ENCODE measurements at regions not wholly inside any gene's neighbourhood (a gene's known extent, or its start where the extent isn't known, plus 50 kb on each side); places are given as distances from the start of the nearest gene placed in this dataset.

DNA sequence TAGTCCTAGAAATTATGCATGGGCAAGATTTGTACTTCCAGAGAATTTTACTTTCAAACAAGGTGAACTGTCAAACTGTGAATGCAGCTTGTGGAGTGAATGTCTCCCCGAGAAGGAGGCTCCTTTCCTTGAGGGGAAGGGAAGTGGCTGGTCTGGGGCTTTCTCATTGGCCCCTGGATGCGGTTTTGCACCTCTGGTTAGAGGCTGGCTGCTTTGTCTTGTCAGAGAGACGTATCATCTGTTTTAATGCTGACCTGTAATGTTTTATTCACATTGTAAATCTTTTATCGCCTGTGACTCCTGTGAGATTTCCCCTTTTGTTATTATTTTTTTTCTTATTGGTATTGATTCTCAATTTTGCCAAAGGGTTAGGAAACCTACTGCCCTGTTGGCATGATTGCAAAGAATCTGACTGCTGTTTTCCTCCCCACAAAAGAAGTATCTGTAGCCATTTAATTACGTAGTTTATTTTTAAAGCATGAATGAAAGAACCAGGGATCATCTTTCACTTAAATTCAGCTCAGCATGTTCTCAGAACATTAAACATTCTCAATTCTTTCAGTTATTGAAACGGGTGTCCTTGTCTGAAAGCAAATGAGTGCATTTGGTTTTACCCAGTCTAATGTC is 238.3 kb upstream of the NFE2L3 start:
- no peak for DNase-seq (ENCODE audit: low spot score)

DNA sequence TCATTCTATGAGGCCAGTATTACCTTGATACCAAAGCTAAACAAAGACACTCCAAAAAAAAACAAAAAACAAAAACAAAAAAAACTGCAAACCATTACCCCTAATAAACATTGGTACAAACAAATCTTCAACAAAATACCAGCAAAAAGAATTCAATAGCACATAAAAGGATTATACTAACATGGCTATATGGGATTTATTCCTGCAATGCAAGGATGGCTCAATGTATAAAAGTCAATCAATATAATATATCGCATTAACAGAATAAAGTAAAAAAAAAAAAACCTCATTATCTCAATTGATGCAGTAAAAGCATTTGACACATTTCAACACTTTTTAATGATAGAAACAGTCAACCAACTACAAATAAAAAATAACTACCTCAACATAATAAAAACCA is 233.3 kb upstream of the NFE2L3 start:
- DNase-seq (ENCODE audit: low spot score): no peak

DNA sequence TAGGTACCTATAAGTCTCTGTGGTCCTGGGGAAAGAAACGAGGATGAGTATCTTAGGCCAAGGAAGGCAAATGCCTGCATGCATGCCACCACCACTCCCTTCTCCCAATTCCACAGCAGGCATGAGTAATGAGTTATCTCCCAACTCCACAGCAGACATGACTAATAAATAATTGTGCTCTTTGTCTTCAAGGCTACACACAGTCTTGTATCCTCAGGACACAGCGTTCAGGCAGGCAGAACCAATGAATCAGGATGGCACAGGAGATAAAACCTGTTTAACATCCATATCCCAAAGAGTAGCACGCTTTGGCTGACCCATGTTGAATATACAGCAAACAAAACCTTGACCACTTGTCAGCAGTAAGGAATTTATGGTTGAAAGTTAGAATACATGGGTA is 229.7 kb upstream of the NFE2L3 start:
- DNase-seq (ENCODE audit: low spot score): no peak

DNA sequence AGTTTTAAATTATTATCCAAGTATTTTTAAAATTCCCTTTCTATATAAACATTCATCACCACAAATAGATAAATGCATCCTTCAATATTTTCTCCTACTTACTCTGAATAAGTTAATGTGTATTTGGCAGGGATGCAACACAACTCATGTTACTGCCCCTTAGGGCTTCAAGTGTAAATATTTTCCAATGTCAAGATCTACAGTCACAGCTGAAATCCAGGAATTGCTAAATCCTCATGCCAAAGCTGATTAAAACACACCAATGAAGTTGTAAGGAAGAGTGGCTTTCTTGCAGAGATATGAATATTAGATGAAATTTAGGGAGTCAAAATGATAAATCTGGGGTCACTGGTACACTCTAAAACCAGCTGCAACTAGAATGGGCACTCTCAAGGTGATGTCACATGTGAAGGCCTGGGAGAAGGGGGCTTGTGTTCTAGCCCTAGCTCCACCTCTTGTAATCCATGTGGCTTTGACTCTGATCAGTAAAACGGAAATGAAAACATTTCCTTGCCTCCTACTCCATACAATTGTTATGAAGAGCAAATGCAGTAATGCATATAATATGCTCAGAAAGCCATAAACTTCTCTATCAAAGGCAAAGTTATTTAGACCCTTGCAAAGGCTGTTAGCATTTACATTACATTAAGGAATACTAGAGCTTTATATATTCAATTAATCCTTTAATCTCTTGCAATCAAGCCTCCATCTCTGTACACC is 228.1 kb upstream of the NFE2L3 start:
- DNase-seq (ENCODE audit: low spot score): no peak

DNA sequence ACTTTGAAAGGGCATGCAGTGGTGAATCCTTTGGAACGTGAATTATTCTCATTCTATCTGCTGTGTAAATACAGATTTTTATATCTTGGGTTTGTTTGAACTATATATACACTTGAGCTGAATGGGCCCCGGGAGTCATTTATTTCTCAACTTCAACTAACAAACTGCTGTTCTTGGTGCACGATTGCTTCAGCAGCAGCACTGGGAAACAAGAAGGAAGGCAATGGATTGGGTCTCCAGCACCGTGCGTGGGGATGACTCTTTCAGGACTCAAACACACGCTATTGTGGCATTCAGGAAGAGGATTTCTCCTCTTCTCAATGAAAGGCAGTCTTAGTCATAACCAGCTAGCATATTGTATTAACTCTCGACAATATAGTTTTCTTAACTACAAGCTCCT is 226.0 kb upstream of the NFE2L3 start:
- DNase-seq (ENCODE audit: low spot score): no peak

DNA sequence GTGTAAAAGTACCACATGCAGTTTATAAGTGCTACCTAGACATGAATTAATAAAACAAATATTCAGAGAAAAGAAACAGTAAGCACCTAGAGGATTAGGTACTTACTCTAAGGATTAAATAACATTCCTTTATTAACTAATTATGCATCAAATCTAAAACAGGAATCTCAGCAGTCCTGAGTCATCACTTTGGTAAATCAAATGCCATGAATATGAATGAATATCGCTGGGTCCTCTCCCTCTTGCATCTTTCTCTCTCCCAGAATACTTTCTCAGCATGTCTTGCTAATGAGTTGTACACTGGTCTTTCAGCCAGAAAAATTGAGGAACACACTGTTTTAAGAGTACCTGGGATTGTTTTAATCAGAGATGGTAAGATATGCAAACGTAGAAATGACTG is 225.5 kb upstream of the NFE2L3 start:
- DNase-seq (ENCODE audit: low spot score): no peak

DNA sequence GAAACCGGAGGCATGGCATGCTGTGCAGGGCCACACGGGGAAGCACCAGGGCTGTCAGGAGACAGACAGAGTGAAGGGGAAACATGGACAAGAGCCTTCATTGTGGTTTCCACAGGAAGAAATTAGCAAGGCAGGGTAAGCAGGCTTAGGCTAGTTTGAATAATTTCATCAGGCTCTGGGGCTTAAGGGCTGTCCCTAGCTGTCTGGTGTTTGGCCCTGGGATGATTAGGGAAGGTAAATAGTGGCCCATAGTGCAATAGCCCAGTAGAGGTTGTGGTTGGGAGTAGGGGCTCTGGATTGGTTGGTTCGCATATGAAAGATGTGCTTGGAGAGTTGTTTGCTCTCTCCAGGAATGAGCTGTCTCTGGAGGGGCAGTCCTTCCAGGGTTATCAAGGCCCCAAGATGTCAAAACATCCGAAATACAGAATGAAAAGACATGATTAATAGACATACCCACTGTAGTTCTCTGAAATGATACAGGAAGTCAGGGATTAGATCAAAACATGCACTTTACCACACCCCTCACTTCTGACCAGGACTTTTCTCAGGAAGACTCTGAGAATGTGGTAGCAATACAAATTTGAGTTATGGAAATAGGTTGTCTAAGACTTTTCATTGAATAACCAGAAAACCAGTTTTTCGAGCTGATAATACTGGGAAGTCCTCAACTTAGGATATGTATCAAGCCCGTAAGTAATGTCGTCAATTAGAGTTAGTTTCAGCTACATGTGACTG is 224.9 kb upstream of the NFE2L3 start:
- no peak for DNase-seq (ENCODE audit: low spot score)

DNA sequence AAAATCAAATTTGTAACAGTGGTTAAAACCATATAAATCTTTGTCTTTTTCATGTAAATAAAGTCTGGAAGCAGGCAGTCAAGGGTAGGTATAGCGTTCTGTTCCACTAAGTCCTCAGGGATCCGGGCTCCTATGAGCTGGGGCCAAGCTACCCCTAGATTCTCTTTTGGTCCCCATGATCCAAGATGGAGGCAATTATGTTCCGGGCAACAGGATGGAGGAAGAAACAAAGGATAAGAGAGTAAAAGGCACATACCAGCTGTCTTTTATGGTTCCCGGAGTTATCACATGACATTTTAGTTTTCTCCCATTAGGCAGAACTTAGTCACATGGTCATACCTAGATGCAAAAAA is 224.4 kb upstream of the NFE2L3 start:
- DNase-seq (ENCODE audit: low spot score): no peak

DNA sequence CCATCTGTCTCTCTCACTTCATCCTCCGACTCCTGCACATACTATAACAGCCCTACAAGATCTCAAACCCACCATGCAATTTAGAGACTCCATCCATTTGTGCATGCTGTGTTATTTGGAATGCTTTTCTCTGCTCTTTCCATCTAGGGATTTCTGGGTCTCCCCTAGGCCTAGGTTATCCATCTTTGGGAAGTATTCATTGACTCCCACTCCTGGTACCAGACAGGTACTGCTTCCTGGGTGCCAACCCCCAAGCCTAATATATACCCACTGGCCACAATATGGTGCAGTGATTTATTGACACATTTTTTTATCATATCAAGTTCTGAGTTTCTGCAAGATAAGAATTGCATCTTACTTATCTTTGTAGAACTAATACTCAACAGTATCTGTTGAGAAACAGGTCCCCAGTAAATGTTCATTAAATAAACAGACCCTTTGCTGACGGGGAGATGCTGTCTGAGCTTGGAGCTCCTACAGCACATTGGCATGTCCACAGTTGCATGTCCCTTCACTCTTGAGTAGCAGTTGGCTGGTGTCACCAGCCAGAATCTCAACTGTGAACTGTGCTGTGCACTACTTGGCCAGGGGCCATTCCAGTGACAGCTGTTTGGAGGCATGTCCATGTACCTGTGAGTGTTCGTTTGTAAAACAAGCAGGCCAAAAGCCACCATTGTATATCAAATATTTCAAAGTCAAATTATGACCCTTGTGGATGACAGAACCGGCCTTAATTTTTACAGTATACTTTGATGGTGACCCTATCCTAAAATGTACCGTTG is 223.3 kb upstream of the NFE2L3 start:
- DNase-seq (ENCODE audit: low spot score): no peak

DNA sequence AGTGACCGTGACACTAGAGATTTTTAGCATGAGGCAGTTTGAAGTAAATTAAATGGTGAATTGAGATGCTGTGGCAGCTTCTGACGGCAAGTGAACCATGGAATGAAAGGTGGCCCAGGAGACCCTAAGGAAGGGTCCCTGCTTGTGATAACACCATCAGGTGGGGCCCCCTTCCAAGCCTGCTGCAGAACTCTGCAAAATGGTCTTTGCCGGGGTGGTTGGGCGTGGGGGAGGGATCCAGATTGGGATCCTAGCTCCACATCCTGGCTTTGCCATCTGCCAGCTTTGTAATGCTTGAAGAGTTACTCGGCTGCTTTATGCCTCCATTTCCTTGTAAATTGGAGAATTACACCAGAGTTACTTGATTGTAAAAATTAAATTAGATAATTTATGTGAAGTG is 222.6 kb upstream of the NFE2L3 start:
- DNase-seq (ENCODE audit: low spot score): no peak

DNA sequence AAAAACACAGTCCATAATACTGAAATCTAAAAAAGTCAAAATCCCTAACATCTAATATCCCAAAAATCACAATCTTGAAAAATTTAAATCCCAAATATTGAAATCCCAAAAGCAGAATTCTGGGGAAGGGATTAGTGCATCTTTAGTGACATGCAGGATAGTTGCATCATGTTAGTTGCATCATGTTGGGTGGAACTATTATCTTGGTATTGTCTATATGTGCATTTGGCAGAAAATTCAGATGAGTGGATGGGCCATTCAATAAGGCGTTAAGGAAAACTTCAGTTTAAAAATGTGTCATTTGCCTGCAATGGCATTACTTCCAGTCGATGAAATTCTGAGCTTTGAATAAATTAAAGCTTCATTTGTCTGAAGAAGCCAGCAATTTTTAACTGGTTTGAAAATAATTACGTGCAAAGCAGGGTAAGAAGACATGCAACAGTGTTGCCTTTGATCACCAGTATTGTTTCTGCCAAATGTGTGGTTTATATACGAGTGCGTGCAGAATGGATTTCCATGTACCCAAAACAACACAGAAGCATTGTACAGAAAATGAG is 221.4 kb upstream of the NFE2L3 start:
- DNase-seq (ENCODE audit: low spot score): no peak

DNA sequence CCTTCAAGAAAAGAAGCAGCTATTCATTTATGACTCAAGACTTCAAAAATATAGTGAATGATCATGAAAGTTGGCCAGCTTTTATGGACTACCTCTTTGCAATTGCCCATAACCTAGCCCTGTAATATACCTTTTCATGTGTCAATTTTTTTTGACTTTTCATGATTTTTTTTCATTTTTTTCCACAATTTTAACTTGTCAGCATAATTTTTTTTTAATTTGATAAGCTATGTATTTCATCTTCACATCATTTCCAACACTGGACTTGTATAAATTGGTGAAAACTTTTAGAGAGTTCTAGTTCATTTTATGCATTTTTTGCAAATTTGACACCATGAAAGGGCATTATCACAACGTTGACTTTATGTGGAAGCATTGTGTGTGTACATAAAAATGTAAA is 220.8 kb upstream of the NFE2L3 start:
- DNase-seq (ENCODE audit: low spot score): no peak

DNA sequence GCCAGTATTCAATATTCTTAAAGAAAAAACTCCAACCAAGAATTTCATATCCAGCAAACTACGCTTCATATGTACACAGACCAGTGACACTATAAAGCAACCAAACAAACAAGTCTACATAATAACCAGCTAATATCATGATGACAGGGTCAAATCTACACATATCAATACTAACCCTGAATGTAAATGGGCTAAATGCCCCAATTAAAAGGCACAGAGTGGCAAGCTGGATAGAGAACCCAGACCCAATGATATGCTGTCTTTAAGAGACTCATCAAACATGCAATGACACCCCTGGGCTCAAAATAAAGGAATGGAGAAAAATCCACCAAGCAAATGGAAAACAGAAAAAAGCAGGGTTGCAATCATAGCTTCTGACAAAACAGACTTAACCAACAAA is 218.1 kb upstream of the NFE2L3 start:
- no peak for DNase-seq (ENCODE audit: low spot score)

DNA sequence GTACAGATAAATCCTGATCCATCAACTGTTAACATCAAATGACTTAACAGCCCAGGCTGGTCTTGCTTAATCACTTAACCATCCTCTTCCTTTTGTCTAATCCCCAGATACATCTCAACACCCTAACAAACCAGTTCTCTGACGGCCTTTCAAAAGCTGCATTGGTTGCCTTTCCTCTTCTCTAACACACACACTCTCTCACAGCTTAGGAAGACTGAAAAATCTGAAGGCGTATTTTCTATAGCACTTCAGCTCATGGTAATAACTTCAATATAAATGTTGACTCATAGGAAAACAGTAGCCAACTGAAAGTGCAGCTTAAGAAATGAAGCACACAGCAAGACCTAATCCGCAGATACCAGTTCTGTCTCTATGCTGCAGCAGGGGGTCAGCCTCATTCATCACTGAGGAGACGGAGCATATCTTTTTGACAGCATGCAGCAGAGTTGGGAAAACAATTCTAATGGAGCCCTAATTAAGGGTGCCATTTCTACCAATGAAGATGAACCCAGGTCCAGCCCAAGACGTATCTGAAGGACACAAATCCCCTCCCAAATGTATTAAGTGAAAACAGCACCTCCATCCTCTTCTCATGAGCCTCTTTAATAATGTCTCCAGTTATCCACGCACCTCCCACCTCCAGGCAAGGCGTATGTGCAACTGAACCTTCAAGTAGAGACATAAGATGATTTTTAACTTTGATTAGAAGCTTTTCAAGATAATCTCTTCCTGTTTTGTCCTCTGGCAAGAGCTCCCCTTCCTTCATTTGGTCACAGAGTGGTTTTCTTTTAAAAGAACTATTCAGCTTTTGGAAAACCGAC is 211.7 kb upstream of the NFE2L3 start:
- DNase-seq (ENCODE audit: low spot score): no peak

DNA sequence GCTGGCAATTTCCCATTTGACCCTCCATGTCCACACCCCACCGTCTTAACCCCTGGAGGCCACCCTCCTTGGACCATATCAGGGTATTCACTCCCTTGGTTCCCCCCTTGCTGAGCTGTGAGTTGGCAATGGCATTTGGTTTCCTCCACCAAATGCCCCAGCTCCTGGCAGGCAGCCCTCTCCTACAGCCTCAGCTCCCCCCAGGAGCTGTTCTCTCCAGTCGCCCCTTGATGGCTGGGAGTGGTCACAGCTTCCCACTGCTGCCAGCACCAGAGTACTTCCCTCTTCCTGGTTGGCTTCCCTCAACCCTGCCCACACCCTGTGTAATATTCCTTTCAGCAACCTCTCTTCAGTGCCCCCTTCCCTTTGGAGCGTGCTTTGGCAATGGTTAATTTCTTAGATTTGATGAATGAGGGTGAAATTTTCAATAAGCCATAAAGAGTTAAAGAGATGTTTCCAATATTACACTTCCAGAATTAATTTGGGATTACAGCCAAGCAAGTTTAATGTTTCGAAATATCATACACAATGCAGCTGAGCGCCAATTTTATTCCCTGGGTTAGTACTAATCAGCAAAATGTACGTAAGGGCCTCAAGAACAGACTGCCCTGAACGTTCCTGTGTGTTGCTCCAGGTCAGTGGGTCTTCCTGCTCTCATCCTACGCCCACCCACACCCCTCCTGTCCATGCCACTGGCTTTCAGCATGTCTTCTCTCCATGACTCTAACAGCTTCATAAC is 207.1 kb upstream of the NFE2L3 start:
- no peak for DNase-seq (ENCODE audit: low spot score)

DNA sequence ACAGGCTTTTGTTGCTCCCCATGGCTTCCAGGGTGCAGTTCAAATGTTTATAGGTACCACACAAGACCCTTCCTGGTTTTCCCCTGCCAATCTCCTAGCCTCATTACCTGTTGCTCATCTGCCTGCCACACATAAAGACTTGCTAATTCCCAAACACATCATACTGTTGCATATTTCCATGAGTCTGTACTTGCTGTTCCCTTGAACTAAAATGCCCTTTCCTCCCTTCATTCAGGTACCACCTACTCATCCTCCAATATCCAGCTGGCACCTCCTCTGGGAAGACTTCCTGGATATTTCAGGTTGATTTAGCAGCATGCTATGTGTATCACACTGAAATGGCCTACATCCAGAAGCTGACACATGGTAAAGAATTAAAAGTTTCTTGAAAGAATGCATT is 206.4 kb upstream of the NFE2L3 start:
- DNase-seq (ENCODE audit: low spot score): no peak

DNA sequence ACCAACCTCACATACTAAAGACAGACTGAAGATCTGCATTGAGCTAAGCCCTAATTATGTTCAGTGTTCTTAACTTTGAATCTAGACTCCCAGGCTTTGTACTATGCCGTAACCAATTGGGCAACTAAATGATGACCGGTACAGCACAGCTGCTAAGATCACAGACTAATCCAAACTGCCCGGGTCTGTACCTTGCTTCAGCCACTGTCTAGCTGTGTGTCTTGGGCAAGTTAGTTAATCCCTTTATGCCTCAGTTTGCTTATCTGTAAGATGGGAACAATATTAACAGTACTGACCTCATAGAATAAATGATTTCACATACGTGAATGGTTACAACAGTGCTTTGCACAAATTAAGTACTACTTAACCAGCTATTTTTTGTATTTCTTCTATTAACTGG is 205.8 kb upstream of the NFE2L3 start:
- DNase-seq (ENCODE audit: low spot score): no peak

DNA sequence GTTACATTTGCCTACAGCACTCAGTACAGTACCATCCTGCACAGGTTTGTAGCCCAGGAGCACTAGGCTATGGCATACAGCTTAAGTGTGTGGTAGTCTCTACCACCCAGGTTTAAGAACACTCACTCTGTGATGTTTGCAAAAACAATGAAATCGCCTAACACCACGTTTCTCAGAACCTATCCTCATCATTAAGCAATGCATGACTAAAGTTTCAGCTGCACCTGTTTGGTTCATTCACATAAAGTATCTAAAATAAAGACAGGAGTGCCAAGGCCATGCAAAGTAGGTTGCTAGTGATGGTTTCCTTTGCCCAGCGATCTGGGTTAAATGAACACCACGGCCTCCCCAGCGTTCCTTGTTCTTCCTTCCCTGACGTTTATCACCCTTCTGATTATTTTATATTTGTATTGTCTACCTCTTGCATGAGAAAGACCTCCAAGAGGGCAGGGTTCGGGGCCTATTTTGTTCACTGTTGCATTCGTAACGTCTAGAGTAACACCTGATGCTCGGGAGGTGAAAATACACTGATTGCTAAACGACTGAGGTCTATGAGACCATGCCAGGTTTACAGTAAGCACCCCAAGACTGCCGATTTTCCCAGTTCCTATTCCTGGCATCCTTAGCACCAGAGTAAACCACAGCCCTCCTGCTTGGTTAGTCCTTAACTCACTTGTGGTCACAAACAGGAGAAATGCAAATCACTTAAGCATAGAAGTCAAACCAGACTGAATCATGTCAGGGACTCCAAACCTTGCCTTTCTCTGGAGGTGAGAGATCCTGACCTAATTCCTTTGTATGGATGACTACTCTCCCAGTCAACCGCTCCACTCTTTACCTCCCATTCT is 204.1 kb upstream of the NFE2L3 start:
- no peak for DNase-seq (ENCODE audit: low spot score)

DNA sequence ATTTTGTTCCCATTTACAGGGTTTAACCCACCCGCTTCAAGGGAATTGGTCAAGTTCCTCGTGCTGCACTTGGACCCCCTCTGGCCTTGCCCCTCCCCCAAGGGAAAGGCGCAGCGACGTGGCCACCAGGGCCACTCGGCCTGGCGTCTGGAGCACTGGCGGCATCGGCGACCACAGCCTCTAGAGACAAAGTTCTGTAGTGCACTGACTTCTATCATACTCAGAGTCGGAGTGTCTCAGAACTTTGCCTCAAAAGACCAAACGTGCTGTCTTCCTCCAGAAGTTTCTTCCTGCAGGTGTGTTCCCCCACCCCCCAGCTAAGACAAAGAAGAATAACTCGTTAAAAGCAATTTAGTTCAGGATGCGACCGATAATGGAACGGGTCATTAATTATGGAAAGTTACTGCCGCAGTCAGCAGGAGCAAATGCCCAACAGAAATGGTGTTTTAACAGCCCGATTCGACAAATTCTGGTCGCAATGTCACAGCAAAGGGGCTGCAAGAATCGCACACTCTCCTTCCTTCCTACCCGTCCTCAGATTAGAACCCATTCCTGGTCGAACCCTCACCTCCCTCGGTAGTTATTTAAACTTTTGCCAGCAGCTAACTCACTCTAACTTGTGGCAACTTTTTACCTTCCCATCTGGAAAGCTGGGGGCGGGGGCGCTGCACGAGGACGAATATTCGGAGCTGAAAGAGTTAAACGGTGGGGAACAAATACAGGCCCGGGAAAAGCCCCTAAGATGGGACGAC is 202.1 kb upstream of the NFE2L3 start:
- DNase-seq (ENCODE audit: low spot score): no peak

Measured in D341Med (cell line).